Activated naive CD4-positive, alpha-beta T cell (primary cell): ENCODE measurements at regions not wholly inside any gene's neighbourhood (a gene's known extent, or its start where the extent isn't known, plus 50 kb on each side); places are given as distances from the start of the nearest gene placed in this dataset.
"Not testable (repeated sequence)": the region's sequence is repeated elsewhere in the genome, so short reads cannot be mapped to it uniquely, and the experiment has no call there.

Source experiments
- DNase-seq, 4 experiments: peaks; one replicate each; lab custom pipeline; 2025; lab: John Stamatoyannopoulos, UW

DNA sequence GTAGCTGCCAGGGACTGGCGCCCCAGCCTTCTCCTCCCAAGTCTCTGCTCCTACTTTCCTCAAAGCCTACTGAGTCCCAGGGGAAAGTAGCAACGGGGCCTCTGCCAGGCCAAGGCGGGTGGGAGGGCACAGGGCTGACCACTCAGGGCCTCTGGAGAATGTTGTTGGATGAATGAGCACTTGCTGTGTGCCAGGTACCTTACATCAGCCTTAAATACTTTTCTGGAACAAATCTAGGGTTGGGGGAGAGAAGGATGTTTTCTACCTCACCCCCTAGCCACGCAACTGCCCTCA, 119.3 kb upstream of the ZBTB40 start:
- no peak for DNase-seq

DNA sequence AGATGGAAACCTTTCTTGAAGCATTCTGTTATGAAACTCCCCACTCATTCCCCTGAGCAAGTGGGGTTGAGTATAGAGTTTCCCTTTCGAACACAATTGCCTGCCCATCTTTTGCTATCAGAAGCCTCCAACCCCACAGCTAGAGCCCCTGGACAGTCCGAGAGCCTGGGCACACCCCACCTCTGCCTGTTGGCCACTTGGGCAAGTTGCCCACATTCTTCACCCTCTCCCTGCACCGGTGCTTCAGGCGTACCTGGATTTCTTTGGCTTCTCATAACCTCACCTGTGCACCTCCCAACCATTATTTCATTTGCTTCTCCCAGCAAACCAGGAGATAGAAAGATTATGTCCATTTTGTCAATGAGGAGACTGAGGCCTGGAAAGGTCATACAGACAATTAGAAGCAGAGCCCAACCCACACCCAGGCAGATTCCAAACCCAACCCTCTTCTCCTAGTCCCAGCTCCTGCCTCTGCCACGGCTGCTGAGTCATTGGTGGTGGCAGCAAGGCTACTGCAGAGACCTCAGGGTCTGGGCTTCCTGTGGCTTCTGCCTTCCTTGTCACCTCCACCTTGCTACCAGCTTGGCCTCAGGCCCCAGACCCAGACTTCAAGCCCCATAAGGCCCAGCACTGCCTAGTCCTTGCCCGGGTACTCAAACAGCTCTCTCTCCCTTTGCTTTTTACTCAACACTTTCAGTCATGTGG, 118.7 kb upstream of the ZBTB40 start:
- DNase-seq: no peak

DNA sequence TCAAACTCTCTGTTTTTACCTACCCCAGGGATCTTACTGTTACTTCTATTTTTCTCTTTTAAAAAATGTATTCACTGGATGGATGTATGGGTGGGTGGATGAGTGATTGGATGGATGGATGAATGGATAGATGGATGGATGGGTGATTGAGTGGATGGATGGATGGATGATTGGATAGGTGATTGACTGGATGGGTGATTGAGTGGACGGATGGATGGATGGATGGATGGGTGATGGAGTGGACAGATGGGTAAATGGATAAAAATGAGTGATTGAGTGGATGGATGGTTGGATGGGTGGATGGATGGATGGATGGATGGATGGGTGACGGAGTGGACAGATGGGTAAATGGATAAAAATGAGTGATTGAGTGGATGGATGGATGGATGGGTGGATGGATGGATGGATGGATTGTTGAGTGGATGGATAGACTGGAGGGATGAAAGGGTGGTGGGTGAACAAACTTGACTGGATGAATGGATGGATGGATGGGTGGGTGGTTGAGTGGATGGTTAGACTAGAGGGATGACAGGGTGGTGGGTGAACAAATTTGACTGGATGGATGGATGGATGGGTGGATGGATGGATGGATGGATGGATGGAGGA, 118.0 kb upstream of the ZBTB40 start:
- no peak for DNase-seq

GRCh38 chr1:22334860-22335550, 116.6 kb upstream of the ZBTB40 start:
- DNase-seq: no peak

DNA sequence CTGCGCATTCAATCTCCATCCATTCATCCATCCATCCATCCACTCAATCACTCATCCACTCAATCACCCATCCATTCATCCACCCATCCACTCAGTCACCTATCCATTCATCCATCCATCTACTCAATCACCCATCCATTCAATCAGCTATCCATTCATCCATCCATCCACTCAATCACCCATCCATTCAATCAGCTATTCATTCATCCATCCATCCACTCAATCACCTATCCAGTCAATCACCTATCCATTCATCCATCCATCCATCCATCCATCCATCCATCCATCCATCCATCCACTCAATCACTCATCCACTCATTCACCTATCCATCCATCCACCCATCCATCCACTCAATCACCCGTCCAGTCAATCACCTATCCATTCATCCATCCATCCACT, 115.4 kb upstream of the ZBTB40 start:
- DNase-seq: not testable (repeated sequence)

- not testable (repeated sequence) for DNase-seq
Measured at GRCh38 chr1:22336696-22337545, 114.7 kb upstream of the ZBTB40 start.

DNA sequence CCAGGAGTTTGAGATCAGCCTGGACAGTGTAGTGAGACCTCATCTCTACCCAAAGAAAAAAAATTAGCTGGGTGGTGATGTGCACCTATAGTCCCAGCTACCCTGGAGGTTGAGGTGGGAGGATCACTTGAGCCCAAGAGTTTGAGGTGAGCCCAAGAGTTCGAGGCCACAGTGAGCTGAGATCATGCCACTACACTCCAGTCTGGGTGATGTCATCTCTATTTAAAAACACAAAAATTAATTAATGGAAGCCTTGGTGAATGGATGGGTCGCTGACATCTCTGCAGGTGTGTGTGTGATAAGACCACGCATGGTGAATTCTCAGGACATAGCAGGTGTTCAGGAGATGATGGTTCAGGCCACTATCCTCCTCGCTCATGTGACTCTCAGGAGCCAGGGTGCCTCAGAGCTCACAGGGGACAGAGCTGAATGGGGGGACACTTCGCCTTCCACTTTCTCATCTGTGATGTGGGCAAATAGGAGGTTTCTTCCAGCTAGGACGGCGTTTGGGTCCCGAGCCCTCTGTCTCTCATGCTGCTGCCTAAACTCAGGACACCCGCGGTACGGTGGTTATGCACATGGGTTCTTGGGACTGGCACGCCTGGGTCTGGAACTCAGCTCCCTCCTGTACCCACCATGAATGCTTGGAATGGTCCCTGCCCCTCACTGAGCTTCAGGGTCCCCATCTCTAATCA, 113.4 kb upstream of the ZBTB40 start:
- DNase-seq: no peak

DNA sequence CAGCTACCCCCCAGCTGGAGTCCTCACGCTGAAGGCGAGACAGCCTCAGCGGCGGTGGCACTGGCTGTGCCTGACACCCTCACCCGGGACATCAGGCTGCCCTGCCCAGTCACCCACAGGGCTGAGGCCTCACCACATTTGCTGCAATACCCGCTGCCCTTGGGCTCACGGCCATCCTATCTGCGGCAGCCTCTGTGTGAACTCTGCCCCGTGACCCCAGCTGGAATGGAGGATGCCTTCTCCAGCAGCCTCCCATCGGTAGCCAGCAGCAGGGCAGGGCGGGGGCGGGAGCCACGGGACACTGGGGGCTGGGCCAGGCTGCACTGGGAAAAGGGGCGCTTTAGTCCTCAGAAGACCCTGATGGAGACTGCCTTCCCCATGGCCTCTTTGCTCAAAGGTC, 112.4 kb upstream of the ZBTB40 start:
- no peak for DNase-seq

DNA sequence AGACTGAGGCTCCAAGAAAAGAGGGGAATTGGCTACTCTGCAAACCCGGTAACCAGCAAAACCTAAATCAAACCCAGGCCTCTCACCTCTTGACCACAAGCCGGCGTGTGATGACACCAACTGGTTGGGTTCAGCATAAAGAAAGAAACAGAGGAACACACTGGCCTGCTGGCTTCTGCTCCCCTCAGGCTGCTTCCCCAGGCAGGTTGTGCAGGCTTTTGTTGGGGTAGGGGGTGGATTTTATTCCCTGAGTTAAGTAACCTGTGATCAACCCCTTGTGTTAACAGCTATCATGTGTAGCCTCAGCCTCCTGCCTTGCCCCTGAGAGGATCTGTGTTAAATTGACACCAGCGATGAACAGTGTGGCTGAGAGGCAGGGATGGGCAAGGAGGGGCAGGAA, 111.6 kb upstream of the ZBTB40 start:
- DNase-seq: no peak

GRCh38 chr1:22340873-22341272, 110.8 kb upstream of the ZBTB40 start:
- no peak for DNase-seq

DNA sequence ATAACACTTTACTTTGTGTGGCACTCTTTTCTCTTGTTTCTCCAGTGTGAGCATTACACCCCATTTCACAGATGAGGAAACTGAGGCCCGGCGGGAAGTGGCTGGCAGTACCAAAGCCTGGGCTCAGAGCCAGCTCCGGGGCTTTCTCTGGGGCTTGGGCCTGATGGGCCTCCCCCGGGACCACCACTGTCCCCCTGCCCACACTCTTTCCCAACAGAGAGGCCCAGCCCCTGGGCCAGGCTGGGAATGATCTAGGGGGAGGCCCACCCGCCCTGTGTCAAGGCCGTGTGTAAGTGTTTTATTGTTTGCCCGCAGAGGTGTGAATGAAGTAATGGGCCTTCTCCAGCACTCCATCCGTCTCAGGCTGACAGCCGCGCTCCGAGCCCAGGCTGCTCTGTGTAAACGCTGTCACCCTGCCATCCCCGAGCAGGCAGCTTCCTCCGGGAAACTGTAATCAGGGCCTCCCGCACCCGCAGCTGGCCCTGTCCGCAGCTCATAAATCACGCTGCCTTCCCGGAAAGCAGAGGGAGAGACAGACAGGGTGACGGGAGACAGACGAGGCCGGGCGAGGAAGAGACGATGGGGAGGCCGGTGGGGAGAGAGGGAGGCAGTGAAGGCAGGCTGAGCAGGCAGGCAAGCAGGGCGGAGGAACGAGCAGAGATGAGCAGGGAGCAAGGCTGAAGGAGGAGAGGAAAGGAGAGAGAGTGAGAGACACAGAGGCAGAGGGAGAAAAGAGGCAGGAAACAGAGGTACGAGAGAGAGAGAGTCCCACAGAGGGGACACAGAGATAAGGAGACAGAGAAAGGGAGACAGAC, 109.7 kb upstream of the ZBTB40 start:
- no peak for DNase-seq

DNA sequence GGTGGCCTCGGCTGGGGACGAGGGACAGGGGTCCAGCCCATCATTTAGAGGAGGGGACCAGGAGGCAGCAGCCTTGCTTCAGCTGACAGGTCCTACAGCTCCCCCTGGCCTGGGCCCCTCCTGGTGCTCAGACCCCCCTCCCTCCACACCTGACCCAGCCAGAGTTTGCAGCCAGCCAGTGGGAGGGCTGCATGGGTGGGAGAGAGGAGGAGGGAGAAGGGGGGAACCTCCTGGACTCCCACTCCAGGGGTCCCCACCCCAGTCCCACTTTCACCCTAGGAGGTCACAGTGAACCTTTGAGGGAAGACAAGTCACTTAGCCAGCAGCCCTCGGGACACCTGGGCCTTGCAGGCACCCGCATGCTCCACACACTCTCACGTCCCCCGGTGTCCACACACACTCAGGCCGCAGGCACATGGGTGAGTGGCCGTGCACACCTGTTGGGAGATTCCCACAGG, 108.9 kb upstream of the ZBTB40 start:
- no peak for DNase-seq

DNA sequence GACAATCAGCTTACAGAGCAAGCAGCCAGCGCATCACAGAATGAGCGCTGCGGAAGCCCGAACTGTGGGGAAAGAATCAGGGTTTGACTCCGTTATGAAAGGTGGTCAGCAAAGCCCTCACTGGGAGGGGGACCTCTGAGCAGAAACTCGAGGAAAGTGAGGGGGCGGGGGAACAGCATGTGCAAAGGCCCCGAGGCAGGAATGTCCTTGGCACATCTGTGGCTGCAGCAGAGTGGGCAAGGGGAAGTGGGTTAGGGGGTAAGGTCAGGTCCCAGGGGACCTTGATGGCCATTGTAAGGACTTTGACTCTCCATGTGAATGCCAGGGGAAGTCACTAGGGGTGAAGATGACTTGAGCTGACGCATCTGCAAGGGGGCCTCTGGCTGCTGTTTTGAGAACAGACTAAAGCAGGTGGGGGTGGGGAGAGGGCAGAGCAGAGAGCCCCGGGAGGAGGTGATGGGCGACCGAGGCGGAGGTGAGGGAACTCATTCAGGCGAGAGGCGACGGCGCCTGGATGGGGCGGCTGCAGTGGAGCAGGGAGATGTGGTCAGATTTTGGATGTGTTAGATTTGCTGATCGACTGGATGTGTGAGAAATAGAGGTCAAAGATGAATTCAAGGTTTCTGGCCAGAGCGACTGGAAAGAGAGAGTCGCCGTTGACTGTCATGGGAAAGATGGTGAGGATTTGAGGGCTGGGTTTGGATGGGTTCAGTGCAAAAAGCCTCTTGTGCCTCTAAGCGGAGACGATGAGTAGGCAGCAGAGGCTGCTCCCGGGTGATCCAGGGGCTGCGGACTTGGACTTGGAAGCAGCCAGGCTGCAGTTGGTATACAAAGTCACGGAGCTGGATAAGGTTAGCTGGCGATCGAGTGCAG, 108.0 kb upstream of the ZBTB40 start:
- DNase-seq: no peak

DNA sequence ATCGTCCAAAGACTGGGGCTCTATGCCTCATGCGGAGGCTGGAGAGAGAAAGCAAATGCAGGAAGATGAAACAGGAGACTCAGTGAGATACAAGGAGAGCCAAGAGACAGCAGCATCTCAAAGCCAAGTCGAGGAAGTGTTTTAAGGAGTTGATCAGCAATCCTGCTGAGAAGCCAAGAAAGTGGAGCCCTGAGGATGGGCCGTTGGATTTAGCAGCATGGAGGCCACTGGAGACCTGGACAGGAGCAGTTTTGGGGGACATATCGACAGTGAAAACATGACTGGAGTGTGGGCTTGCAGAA, 107.4 kb upstream of the ZBTB40 start:
- no peak for DNase-seq

GRCh38 chr1:22344851-22345560, 106.6 kb upstream of the ZBTB40 start:
- DNase-seq: no peak

GRCh38 chr1:22347854-22348760, 103.5 kb upstream of the ZBTB40 start:
- DNase-seq: no peak

DNA sequence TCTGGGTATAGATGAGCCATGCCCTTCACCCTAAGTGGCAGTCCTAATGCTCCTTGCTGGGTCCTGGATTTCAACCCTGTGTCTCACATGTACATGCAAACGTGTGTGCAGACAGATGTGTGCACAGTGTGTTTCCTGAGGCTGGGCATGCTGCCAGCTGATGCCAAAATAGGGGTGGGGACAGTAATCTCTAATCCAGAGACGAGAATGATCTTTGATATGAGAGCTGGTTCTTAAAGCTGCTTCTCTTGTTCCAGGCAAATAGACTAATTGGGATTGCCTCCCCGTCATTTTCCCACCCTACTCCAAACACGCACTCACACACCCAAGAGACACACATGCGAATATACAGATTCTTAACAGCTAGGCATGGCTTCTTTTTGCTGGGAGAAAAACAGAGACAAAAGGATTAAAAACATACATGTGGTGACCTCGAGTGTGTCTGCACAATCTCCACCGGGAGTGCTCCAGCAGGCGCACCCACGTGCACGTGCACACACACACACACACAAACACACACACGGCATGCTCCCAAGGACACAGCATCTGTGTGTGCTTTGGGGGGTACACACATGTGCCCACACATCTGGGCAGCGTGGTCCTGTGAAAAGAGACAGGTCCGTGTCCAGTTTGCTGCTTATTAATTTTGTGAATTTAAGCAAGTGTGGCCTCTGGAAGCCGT, 102.1 kb upstream of the ZBTB40 start:
- no peak for DNase-seq
